DOHH2 (cell line): ENCODE measurements at regions not wholly inside any gene's neighbourhood (a gene's known extent, or its start where the extent isn't known, plus 50 kb on each side); places are given as distances from the start of the nearest gene placed in this dataset.

Source experiments
- H3F3A ChIP-seq: fragments of 200-600 bp; sonication (generic), shearing (Covaris generic); 2 replicates; pipeline ENCODE4 v1.6.0; 2016; ENCODE audit warnings: antibody characterized with exemption, mild to moderate bottlenecking; ENCODE audit not compliant: control insufficient read depth, insufficient read depth
- H3K27ac ChIP-seq: fragments of 200-600 bp; sonication (generic); 2 replicates; pipeline ENCODE4 v1.5.1; 2014; ENCODE audit warnings: low read depth, mild to moderate bottlenecking, low read length, moderate library complexity
- H3K27me3 ChIP-seq: fragments of 200-600 bp; sonication (generic); 2 replicates; pipeline ENCODE4 v1.6.1; 2014; ENCODE audit warnings: mild to moderate bottlenecking, low read length, mixed read lengths; ENCODE audit not compliant: control insufficient read depth
- H3K36me3 ChIP-seq: fragments of 200-600 bp; sonication (generic); 2 replicates; pipeline ENCODE4 v1.6.1; 2014; ENCODE audit warnings: mild to moderate bottlenecking, low read length, moderate library complexity, mixed read lengths; ENCODE audit not compliant: control insufficient read depth
- H3K4me1 ChIP-seq: fragments of 200-600 bp; sonication (generic); 2 replicates; pipeline ENCODE4 v1.6.1; 2014; ENCODE audit warnings: mild to moderate bottlenecking, low read length, mixed read lengths; ENCODE audit not compliant: control insufficient read depth
- H3K4me2 ChIP-seq: fragments of 200-600 bp; sonication (generic); 2 replicates; pipeline ENCODE4 v1.6.0; 2014; ENCODE audit warnings: mild to moderate bottlenecking, low read length, moderate library complexity
- H3K4me3 ChIP-seq: fragments of 200-600 bp; sonication (generic); 2 replicates; pipeline ENCODE4 v1.5.1; 2014; ENCODE audit warnings: mild to moderate bottlenecking, low read length, mixed read lengths
- H3K79me2 ChIP-seq: fragments of 200-600 bp; sonication (generic); 2 replicates; pipeline ENCODE4 v1.6.1; 2014; ENCODE audit warnings: mild to moderate bottlenecking, low read length, mixed read lengths; ENCODE audit not compliant: control insufficient read depth
- H3K9me2 ChIP-seq: fragments of 200-600 bp; sonication (generic); replicated peaks from 2 replicates; pipeline ENCODE4 v1.6.1; 2014; ENCODE audit warnings: mild to moderate bottlenecking, low read length, mixed read lengths; ENCODE audit not compliant: control insufficient read depth
- H3K9me3 ChIP-seq: fragments of 200-600 bp; sonication (generic); 2 replicates; pipeline ENCODE4 v1.6.1; 2014; ENCODE audit warnings: antibody characterized with exemption, low read length, mixed read lengths; ENCODE audit not compliant: control insufficient read depth, insufficient read depth
- H4K20me1 ChIP-seq: fragments of 200-600 bp; sonication (generic); 2 replicates; pipeline ENCODE4 v1.6.0; 2014; ENCODE audit warnings: low read depth, mild to moderate bottlenecking, antibody characterized with exemption, low read length, moderate library complexity; ENCODE audit not compliant: control insufficient read depth, insufficient read depth
- CTCF ChIP-seq: fragments of 200-600 bp; sonication (generic); IDR thresholded peaks from one replicate; pipeline ENCODE4 v1.5.1; 2014; ENCODE audit warnings: antibody characterized with exemption, mild to moderate bottlenecking, low read depth, low read length; ENCODE audit not compliant: poor library complexity, severe bottlenecking
- EZH2phosphoT487 ChIP-seq: fragments of 200-600 bp; sonication (generic); IDR thresholded peaks from 2 replicates; pipeline ENCODE4 v1.6.1; 2017; ENCODE audit warnings: borderline replicate concordance, mild to moderate bottlenecking, antibody characterized with exemption, low read length, moderate library complexity, mixed read lengths

GRCh38 chr11:39304586-39304985 is 2154.9 kb downstream of the LRRC4C start:
- Histone ChIP-seq H3K9me3 (no peaks in the 10 kb centered on the region; the same call in 1 of the 2 replicates), H3K4me3 (no peak overlapping the region), H3K4me2 (no peak overlapping the region), H3F3A (no peaks in the 10 kb centered on the region), H3K79me2 (no peaks in the 10 kb centered on the region), H4K20me1 (no peaks in the 10 kb centered on the region), H3K4me1 (no peaks in the 10 kb centered on the region), H3K27me3 (no peaks in the 10 kb centered on the region), H3K27ac (no peak overlapping the region), H3K9me2 (no peaks in the 10 kb centered on the region), H3K36me3 (no peaks in the 10 kb centered on the region)
- TF ChIP-seq CTCF (no peak), EZH2phosphoT487 (no peak)

- Histone ChIP-seq H3F3A (no peaks in the 10 kb centered on the region), H3K27me3 (no peaks in the 10 kb centered on the region), H4K20me1 (no peaks in the 10 kb centered on the region), H3K27ac (no peak overlapping the region), H3K36me3 (no peaks in the 10 kb centered on the region), H3K9me2 (no peaks in the 10 kb centered on the region), H3K4me2 (no peak overlapping the region), H3K4me3 (no peak overlapping the region), H3K4me1 (no peaks in the 10 kb centered on the region), H3K79me2 (no peaks in the 10 kb centered on the region), H3K9me3 (no peaks in the 10 kb centered on the region)
- TF ChIP-seq CTCF, result no peak
- TF ChIP-seq EZH2phosphoT487, result no peak
Observed at GRCh38 chr11:39294648-39295047, 2164.8 kb downstream of the LRRC4C start.

- no peaks in the 10 kb centered on the region for H3K36me3 ChIP-seq
- H4K20me1 ChIP-seq, result no peaks in the 10 kb centered on the region
- no peak overlapping the region for H3K4me2 ChIP-seq
- no peaks in the 10 kb centered on the region for H3K4me1 ChIP-seq
- no peaks in the 10 kb centered on the region for H3K27me3 ChIP-seq
- no peaks in the 10 kb centered on the region for H3K79me2 ChIP-seq
- H3K27ac ChIP-seq, result no peak overlapping the region
- H3K9me3 ChIP-seq, result no peaks in the 10 kb centered on the region; the same call in 1 of the 2 replicates
- TF ChIP-seq EZH2phosphoT487, result no peak
- no peak for TF ChIP-seq CTCF
- no peak overlapping the region for H3K4me3 ChIP-seq
- H3K9me2 ChIP-seq, result no peaks in the 10 kb centered on the region
- H3F3A ChIP-seq, result no peaks in the 10 kb centered on the region
Observed at GRCh38 chr11:39288011-39288410, 2171.4 kb downstream of the LRRC4C start.
